Right atrium auricular region (tissue), 2 donors: ENCODE measurements at regions not wholly inside any gene's neighbourhood (a gene's known extent, or its start where the extent isn't known, plus 50 kb on each side); places are given as distances from the start of the nearest gene placed in this dataset.

ENCODE experiments used
- DNase-seq: peaks from one replicate; pipeline ENCODE4 v3.0.0-alpha.2; 2019; ENCODE audit warnings: low spot score
- H3K27ac ChIP-seq, 2 donors: fragments of 200-600 bp; sonication (generic); 1 replicate in 1 of 2; 2 replicates in 1 of 2; pipeline ENCODE4 v1.5.1; 2016 to 2019
- H3K27me3 ChIP-seq, 2 donors: fragments of 200-600 bp; sonication (generic); one replicate each; pipeline versions ENCODE4 v1.5.1 to v1.6.0; 2017 to 2019
- H3K36me3 ChIP-seq: fragments of 200-600 bp; sonication (generic); one replicate; pipeline ENCODE4 v1.5.1; 2016
- H3K4me1 ChIP-seq, 2 donors: fragments of 200-600 bp; sonication (generic); one replicate each; pipeline versions ENCODE4 v1.5.1 to v1.6.0; 2017 to 2019
- H3K4me3 ChIP-seq, 2 donors: fragments of 200-600 bp; sonication (generic); 1 replicate in 1 of 2; 2 replicates in 1 of 2; pipeline ENCODE4 v1.5.1; 2017 to 2019; ENCODE audit warnings: mild to moderate bottlenecking in 1 of 2, moderate library complexity in 1 of 2
- H3K9me3 ChIP-seq, 2 donors: fragments of 200-600 bp; sonication (generic); one replicate each; pipeline ENCODE4 v1.5.1; 2019
- TF ChIP-seq, protein P1 (sequence below), 2 donors: fragments of 200-600 bp; sonication (generic); IDR thresholded peaks; one replicate each; pipeline ENCODE4 v1.5.1; 2019; ENCODE audit warnings: antibody characterized with exemption in 2 of 2

DNA sequence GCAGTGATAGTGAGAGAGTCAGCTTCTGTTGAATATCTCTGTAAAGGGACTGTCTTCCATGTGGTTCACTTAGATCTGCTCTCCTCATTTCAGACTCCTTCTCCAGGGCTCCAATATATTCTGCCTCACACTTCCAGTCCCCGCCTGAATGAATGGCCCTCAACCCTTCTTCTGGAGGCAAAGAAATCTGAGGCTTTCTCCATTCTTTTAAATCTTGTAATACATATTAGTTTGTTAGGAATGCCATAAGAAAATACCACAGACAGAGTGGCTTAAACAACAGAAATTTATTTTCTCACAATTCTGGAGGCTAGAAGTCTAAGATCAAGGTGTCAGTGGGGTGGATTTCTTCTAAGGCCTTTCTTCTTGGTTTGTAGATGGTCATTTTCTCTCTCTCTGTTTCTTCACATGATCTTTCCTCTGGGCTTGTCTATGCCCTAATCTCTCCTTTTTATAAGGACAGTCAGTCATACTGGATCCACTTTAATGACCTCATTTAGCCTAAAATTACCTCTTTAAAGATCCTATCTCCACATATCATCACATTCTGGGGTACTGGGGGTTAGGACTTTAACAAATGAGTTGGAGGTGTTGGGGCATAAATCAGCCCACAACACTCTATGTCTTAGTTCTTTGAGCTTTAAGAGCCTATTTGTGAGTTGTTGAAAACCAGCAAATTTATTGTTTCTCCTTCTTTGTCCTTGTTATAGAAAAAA lies 128.5 kb upstream of the KCNK2 start:
- Histone ChIP-seq H3K27ac (no peak overlapping the region), H3K27me3 (no peaks in the 10 kb centered on the region), H3K9me3 (no peaks in the 10 kb centered on the region), H3K4me3 (no peak overlapping the region), H3K4me1 (no peaks in the 10 kb centered on the region), H3K36me3 (no peaks in the 10 kb centered on the region)
- TF ChIP-seq, protein P1, sequence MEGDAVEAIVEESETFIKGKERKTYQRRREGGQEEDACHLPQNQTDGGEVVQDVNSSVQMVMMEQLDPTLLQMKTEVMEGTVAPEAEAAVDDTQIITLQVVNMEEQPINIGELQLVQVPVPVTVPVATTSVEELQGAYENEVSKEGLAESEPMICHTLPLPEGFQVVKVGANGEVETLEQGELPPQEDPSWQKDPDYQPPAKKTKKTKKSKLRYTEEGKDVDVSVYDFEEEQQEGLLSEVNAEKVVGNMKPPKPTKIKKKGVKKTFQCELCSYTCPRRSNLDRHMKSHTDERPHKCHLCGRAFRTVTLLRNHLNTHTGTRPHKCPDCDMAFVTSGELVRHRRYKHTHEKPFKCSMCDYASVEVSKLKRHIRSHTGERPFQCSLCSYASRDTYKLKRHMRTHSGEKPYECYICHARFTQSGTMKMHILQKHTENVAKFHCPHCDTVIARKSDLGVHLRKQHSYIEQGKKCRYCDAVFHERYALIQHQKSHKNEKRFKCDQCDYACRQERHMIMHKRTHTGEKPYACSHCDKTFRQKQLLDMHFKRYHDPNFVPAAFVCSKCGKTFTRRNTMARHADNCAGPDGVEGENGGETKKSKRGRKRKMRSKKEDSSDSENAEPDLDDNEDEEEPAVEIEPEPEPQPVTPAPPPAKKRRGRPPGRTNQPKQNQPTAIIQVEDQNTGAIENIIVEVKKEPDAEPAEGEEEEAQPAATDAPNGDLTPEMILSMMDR (IDR thresholded peaks at IDR 0.05) = no peak
- DNase-seq = no peak

DNA sequence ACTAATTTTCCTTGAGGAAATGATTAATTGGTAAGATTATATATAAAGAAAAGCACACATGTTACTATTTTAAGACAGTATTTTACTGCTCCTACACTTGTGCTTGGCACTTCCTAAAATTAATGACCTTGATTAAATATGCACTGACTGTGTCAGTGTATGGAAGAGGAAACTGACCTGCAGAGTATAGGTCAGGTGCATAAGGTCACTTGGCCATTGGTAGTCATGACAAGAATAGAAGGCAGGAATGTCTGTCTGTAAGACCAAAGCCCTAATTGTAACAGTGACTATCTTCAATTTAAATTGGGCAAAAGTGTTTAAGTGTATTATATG lies 128.0 kb upstream of the KCNK2 start:
- Histone ChIP-seq H3K4me3 (no peak overlapping the region), H3K27ac (no peak overlapping the region), H3K36me3 (no peaks in the 10 kb centered on the region), H3K9me3 (no peaks in the 10 kb centered on the region), H3K27me3 (no peaks in the 10 kb centered on the region), H3K4me1 (no peaks in the 10 kb centered on the region)
- TF ChIP-seq, protein P1 (IDR thresholded peaks at IDR 0.05) = no peak
- no peak for DNase-seq

- TF ChIP-seq, protein P1 (IDR thresholded peaks at IDR 0.05) = no peak
- Histone ChIP-seq H3K27ac (no peak overlapping the region), H3K4me3 (no peak overlapping the region), H3K9me3 (peaks cover 0 to 8% of the 10 kb centered on the region in 2 donors), H3K4me1 (no peaks in the 10 kb centered on the region), H3K36me3 (no peaks in the 10 kb centered on the region), H3K27me3 (no peaks in the 10 kb centered on the region)
- no peak for DNase-seq
Observed at GRCh38 chr1:214957330-214958137, 125.0 kb upstream of the KCNK2 start.

- TF ChIP-seq, protein P1 (IDR thresholded peaks at IDR 0.05) = no peak
- H3K27me3 ChIP-seq = no peaks in the 10 kb centered on the region
- H3K36me3 ChIP-seq = no peaks in the 10 kb centered on the region
- H3K4me3 ChIP-seq = no peak overlapping the region
- H3K9me3 ChIP-seq = peaks cover 0 to 8% of the 10 kb centered on the region in 2 donors
- no peaks in the 10 kb centered on the region for H3K4me1 ChIP-seq
- no peak for DNase-seq
- no peak overlapping the region for H3K27ac ChIP-seq
Observed at GRCh38 chr1:214958486-214958885, 124.1 kb upstream of the KCNK2 start.

GRCh38 chr1:214966346-214966745 lies 116.2 kb upstream of the KCNK2 start:
- DNase-seq = no peak
- Histone ChIP-seq H3K27ac (no peak overlapping the region), H3K9me3 (peaks cover 0 to under 1% of the 10 kb centered on the region in 2 donors), H3K36me3 (no peaks in the 10 kb centered on the region), H3K4me3 (no peak overlapping the region), H3K4me1 (no peaks in the 10 kb centered on the region), H3K27me3 (no peaks in the 10 kb centered on the region)
- TF ChIP-seq, protein P1 (IDR thresholded peaks at IDR 0.05) = no peak
